HCT116 (cell line): ENCODE measurements at regions not wholly inside any gene's neighbourhood (a gene's known extent, or its start where the extent isn't known, plus 50 kb on each side); places are given as distances from the start of the nearest gene placed in this dataset.

ENCODE experiments used
- ATAC-seq: fragments of 200-7000 bp; cut with Tn5 transposase; 2 replicates; pipeline ENCODE4 v1.9.1; 2020; ENCODE audit warnings: mild to moderate bottlenecking, moderate library complexity
- BruUV-seq: library from RNA; stranded (reverse); fragments of 400-500 nt; replicated peaks from 2 replicates; lab custom pipeline; 2021; lab: Mats Ljungman, UMichigan
- CTCF ChIA-PET: fragments of 300-600 bp; sonication (Branson Sonifier 250); formaldehyde crosslinking; loops from one replicate; lab custom pipeline; 2021; ENCODE audit warnings: antibody characterized with exemption; lab: Charles Lee
- POLR2A ChIA-PET: fragments of 300-600, 350-600 bp; sonication (Branson Sonifier 250); formaldehyde crosslinking; loops from one replicate; lab custom pipeline; 2021; ENCODE audit warnings: antibody characterized with exemption; lab: Charles Lee
- RAD21 ChIA-PET, 2 experiments: fragments of 300-600 bp; sonication (Branson Sonifier 250); formaldehyde crosslinking; loops; one replicate each; lab custom pipeline; 2023; ENCODE audit warnings: low total read pairs in 2 of 2; ENCODE audit not compliant: uncharacterized antibody in 2 of 2, unreplicated experiment in 2 of 2, low non-redundant PET in 1 of 2; lab: Charles Lee
- DNase-seq: peaks from one replicate; pipeline ENCODE4 v3.0.0-alpha.2; 2010; ENCODE audit warnings: low read depth, low spot score
- H2AFZ ChIP-seq: fragments of 200-600 bp; shearing (Covaris generic), sonication (generic); 2 replicates; pipeline ENCODE4 v1.6.1; 2017; ENCODE audit warnings: low read depth, mixed run types, mixed read lengths, antibody characterized with exemption, low read length; ENCODE audit not compliant: poor library complexity, severe bottlenecking
- H3K27ac ChIP-seq: 2 replicates; pipeline ENCODE4 v1.5.1; 2012; ENCODE audit warnings: low read depth, low read length
- H3K27me3 ChIP-seq: fragments of 200-600 bp; sonication (generic); 2 replicates; pipeline ENCODE4 v1.6.1; 2016; ENCODE audit warnings: mixed run types, low read length, mixed read lengths; ENCODE audit not compliant: insufficient read depth
- H3K36me3 ChIP-seq, 2 experiments: fragments of 200-500 bp in 1 of 2; fragments of 200-600 bp in 1 of 2; sonication (Bioruptor generic) in 1 of 2; sonication (generic) in 1 of 2; 2 replicates each; pipeline versions ENCODE4 v1.5.1 to v1.6.1; 2014 to 2016; ENCODE audit warnings: low read length in 2 of 2, inconsistent platforms in 1 of 2, mixed read lengths in 1 of 2, mixed run types in 1 of 2; ENCODE audit not compliant: insufficient read depth in 2 of 2, control insufficient read depth in 1 of 2
- H3K4me1 ChIP-seq, 2 experiments: fragments of 200-600 bp in 1 of 2; sonication (generic) in 1 of 2; 2 replicates each; pipeline versions ENCODE4 v1.5.1 to v1.6.1; 2012 to 2017; ENCODE audit warnings: low read length in 2 of 2, inconsistent platforms in 1 of 2, mild to moderate bottlenecking in 1 of 2, mixed read lengths in 1 of 2, mixed run types in 1 of 2, moderate library complexity in 1 of 2; ENCODE audit not compliant: insufficient read depth in 2 of 2, control insufficient read depth in 1 of 2
- H3K4me2 ChIP-seq: fragments of 200-600 bp; sonication (generic); 2 replicates; pipeline ENCODE4 v1.6.1; 2017; ENCODE audit warnings: mixed run types, low read length, mixed read lengths
- H3K4me3 ChIP-seq, 2 experiments: fragments of 200-600 bp in 1 of 2; sonication (generic) in 1 of 2; replicated peaks in 1 of 2; 2 replicates each; pipeline ENCODE4 v1.5.1; 2011 to 2016; ENCODE audit warnings: low read length in 2 of 2, control low read depth in 1 of 2, low read depth in 1 of 2, mild to moderate bottlenecking in 1 of 2, mixed read lengths in 1 of 2, mixed run types in 1 of 2
- H3K79me2 ChIP-seq: fragments of 200-600 bp; sonication (generic); 2 replicates; pipeline ENCODE4 v1.6.1; 2017; ENCODE audit warnings: mild to moderate bottlenecking, mixed run types, low read length, moderate library complexity, mixed read lengths; ENCODE audit not compliant: insufficient read depth
- H3K9ac ChIP-seq: fragments of 200-600 bp; sonication (generic); 2 replicates; pipeline ENCODE4 v1.6.1; 2016; ENCODE audit warnings: low read length, mixed read lengths
- H3K9me2 ChIP-seq: fragments of 200-600 bp; sonication (generic), shearing (Covaris generic); 2 replicates; pipeline ENCODE4 v1.6.1; 2017; ENCODE audit warnings: mixed run types, mild to moderate bottlenecking, moderate library complexity; ENCODE audit not compliant: insufficient read depth
- H3K9me3 ChIP-seq, 2 experiments: fragments of 200-500 bp in 1 of 2; fragments of 200-600 bp in 1 of 2; sonication (Bioruptor generic) in 1 of 2; sonication (generic) in 1 of 2; 2 replicates each; pipeline ENCODE4 v1.6.1; 2014 to 2017; ENCODE audit warnings: low read length in 2 of 2, mixed read lengths in 2 of 2, inconsistent platforms in 1 of 2, low read depth in 1 of 2, mild to moderate bottlenecking in 1 of 2, mixed run types in 1 of 2, moderate library complexity in 1 of 2; ENCODE audit not compliant: control insufficient read depth in 1 of 2, insufficient read depth in 1 of 2
- H4K20me1 ChIP-seq: fragments of 200-600 bp; sonication (generic), shearing (Covaris generic); 2 replicates; pipeline ENCODE4 v1.6.1; 2017; ENCODE audit warnings: mixed run types, mild to moderate bottlenecking, moderate library complexity; ENCODE audit not compliant: insufficient read depth
- CBX3 ChIP-seq: IDR thresholded peaks from 2 replicates; pipeline ENCODE4 v1.6.1; 2012; ENCODE audit warnings: low read depth
- CEBPB ChIP-seq: IDR thresholded peaks from 2 replicates; pipeline ENCODE4 v1.6.1; 2012; ENCODE audit warnings: low read depth
- EGR1 ChIP-seq: IDR thresholded peaks from 2 replicates; pipeline ENCODE4 v1.6.1; 2012; ENCODE audit warnings: low read depth
- ELF1 ChIP-seq: IDR thresholded peaks from 2 replicates; pipeline ENCODE4 v1.6.1; 2012; ENCODE audit warnings: low read depth, borderline replicate concordance
- EZH2 ChIP-seq: fragments of 200-600 bp; sonication (generic); IDR thresholded peaks from 2 replicates; pipeline ENCODE4 v1.6.1; 2017; ENCODE audit warnings: antibody characterized with exemption, mixed run types
- EZH2phosphoT487 ChIP-seq: fragments of 200-600 bp; IDR thresholded peaks from 2 replicates; pipeline ENCODE4 v1.6.1; 2018; ENCODE audit warnings: antibody characterized with exemption, borderline replicate concordance
- FOSL1 ChIP-seq: IDR thresholded peaks from 2 replicates; pipeline ENCODE4 v1.6.1; 2012; ENCODE audit warnings: low read depth
- POLR2A ChIP-seq: IDR thresholded peaks from 2 replicates; pipeline ENCODE4 v1.7.0; 2011; ENCODE audit warnings: borderline replicate concordance; ENCODE audit not compliant: insufficient read depth, insufficient read length; ENCODE audit errors: extremely low read depth
- RAD21 ChIP-seq: IDR thresholded peaks from 2 replicates; pipeline ENCODE4 v1.6.1; 2012; ENCODE audit warnings: low read depth, mild to moderate bottlenecking
- SP1 ChIP-seq: IDR thresholded peaks from 2 replicates; pipeline ENCODE4 v1.6.1; 2012; ENCODE audit warnings: low read depth
- SRF ChIP-seq: IDR thresholded peaks from 2 replicates; pipeline ENCODE4 v1.6.1; 2012; ENCODE audit warnings: low read depth
- TCF7L2 ChIP-seq: IDR thresholded peaks from 2 replicates; pipeline ENCODE4 v1.7.0; 2011; ENCODE audit warnings: borderline replicate concordance, inconsistent platforms; ENCODE audit not compliant: insufficient read depth, insufficient read length; ENCODE audit errors: extremely low read depth
- intact Hi-C: fragments of 100-400 bp; cut with micrococcal nuclease; formaldehyde crosslinking; loops from 2 replicates; pipeline ENCODE4 v1.10.0; 2022
- TF ChIP-seq, protein P1 (sequence below): IDR thresholded peaks from 2 replicates; pipeline ENCODE4 v1.6.1; 2012
- TF ChIP-seq, protein P2 (sequence below): IDR thresholded peaks from 2 replicates; pipeline ENCODE4 v1.6.1; 2012
- TF ChIP-seq, protein P3 (sequence below): IDR thresholded peaks from 2 replicates; pipeline ENCODE4 v1.6.1; 2012; ENCODE audit warnings: low read depth
- TF ChIP-seq, protein P4 (sequence below): IDR thresholded peaks from 2 replicates; pipeline ENCODE4 v1.6.1; 2011; ENCODE audit warnings: mild to moderate bottlenecking, low read length, moderate library complexity; ENCODE audit not compliant: insufficient replicate concordance; ENCODE audit errors: extremely low read depth

DNA sequence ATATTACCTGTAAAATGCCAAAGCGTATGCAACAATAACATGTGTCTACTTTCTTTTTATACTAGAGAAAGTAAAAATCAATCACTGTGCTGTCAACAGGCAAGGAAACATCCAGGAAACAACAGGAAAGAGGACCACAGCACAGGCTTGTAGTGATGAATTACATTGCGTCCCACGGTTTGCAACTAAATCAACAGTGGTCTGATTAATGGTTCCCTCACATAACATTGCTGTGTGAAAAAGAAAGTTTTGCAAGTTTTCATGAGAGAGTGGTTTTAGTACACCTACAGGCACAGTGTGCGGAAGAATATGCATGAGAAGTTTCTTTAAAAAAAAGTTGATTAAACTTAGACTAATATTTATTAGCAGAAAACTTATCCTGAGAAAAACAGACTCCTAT lies 329.5 kb upstream of the HSF2 start:
- Histone ChIP-seq H3K9me3 (no peaks in the 10 kb centered on the region), H3K27ac (no peak overlapping the region), H3K79me2 (no peaks in the 10 kb centered on the region), H3K4me3 (no peak overlapping the region), H3K4me1 (no peaks in the 10 kb centered on the region), H3K36me3 (no peaks in the 10 kb centered on the region), H4K20me1 (no peaks in the 10 kb centered on the region), H3K9ac (no peak overlapping the region), H3K27me3 (no peaks in the 10 kb centered on the region), H2AFZ (no peak overlapping the region), H3K4me2 (no peak overlapping the region), H3K9me2 (no peaks in the 10 kb centered on the region)
- ATAC-seq (no peak), DNase-seq (no peak)
- TF ChIP-seq, protein P1, sequence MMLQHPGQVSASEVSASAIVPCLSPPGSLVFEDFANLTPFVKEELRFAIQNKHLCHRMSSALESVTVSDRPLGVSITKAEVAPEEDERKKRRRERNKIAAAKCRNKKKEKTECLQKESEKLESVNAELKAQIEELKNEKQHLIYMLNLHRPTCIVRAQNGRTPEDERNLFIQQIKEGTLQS: no peak
- TF ChIP-seq ELF1: no peak
- TF ChIP-seq, protein P2, sequence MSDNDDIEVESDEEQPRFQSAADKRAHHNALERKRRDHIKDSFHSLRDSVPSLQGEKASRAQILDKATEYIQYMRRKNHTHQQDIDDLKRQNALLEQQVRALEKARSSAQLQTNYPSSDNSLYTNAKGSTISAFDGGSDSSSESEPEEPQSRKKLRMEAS: no peak
- TF ChIP-seq POLR2A: no peak
- TF ChIP-seq CBX3: no peak
- no peak for TF ChIP-seq EGR1
- no peak for TF ChIP-seq SRF
- ChIA-PET CTCF (no interaction called here), POLR2A (no interaction called here), RAD21 (no interaction called here)
- BruUV-seq: no TSS peak
- intact Hi-C loops: no loop called here

DNA sequence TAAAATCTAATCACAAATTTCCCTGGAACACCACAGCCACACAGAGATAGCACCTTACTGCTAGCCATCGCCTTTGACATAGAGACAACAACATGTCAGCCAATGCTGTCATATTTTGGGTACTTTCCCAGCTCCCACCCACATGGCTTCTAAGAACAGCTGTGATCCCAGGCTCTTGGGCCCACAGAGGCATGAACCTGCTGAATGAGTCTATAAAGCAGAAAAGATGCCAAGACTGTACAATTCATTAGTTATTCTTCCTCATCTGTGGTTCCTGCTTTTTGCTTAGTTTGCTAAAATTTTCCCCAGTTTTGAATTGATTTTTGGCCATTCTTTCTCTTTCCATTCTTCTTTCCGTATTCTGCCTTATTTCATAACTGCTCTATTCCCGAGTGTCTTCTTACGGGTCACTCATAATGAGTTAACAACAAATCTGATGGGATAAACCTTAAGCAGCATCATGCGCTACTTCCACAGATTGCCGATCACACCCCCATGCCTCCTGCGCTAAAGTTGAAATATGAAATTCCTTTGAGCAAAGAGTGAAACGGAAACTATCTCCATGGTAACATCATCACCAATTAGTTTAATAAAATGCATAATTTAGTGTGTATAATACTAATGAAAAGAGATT lies 327.3 kb upstream of the HSF2 start:
- Histone ChIP-seq H3K79me2 (no peaks in the 10 kb centered on the region), H3K4me3 (no peak overlapping the region), H4K20me1 (no peaks in the 10 kb centered on the region), H3K4me2 (no peak overlapping the region), H3K9me3 (no peaks in the 10 kb centered on the region), H3K27ac (no peak overlapping the region), H2AFZ (no peak overlapping the region), H3K4me1 (no peaks in the 10 kb centered on the region), H3K27me3 (no peaks in the 10 kb centered on the region), H3K9ac (no peak overlapping the region), H3K9me2 (no peaks in the 10 kb centered on the region), H3K36me3 (no peaks in the 10 kb centered on the region)
- no peak for DNase-seq
- ChIA-PET POLR2A (no interaction called here), RAD21 (no interaction called here), CTCF (no interaction called here)
- no peak for ATAC-seq
- no TSS peak for BruUV-seq
- intact Hi-C loops: no loop called here
- TF ChIP-seq SP1 (no peak), CEBPB (no peak), TCF7L2 (no peak), ELF1 (no peak), FOSL1 (no peak), EZH2 (no peak), RAD21 (no peak), EZH2phosphoT487 (no peak)
- TF ChIP-seq, protein P3, sequence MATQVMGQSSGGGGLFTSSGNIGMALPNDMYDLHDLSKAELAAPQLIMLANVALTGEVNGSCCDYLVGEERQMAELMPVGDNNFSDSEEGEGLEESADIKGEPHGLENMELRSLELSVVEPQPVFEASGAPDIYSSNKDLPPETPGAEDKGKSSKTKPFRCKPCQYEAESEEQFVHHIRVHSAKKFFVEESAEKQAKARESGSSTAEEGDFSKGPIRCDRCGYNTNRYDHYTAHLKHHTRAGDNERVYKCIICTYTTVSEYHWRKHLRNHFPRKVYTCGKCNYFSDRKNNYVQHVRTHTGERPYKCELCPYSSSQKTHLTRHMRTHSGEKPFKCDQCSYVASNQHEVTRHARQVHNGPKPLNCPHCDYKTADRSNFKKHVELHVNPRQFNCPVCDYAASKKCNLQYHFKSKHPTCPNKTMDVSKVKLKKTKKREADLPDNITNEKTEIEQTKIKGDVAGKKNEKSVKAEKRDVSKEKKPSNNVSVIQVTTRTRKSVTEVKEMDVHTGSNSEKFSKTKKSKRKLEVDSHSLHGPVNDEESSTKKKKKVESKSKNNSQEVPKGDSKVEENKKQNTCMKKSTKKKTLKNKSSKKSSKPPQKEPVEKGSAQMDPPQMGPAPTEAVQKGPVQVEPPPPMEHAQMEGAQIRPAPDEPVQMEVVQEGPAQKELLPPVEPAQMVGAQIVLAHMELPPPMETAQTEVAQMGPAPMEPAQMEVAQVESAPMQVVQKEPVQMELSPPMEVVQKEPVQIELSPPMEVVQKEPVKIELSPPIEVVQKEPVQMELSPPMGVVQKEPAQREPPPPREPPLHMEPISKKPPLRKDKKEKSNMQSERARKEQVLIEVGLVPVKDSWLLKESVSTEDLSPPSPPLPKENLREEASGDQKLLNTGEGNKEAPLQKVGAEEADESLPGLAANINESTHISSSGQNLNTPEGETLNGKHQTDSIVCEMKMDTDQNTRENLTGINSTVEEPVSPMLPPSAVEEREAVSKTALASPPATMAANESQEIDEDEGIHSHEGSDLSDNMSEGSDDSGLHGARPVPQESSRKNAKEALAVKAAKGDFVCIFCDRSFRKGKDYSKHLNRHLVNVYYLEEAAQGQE: no peak
- TF ChIP-seq, protein P4, sequence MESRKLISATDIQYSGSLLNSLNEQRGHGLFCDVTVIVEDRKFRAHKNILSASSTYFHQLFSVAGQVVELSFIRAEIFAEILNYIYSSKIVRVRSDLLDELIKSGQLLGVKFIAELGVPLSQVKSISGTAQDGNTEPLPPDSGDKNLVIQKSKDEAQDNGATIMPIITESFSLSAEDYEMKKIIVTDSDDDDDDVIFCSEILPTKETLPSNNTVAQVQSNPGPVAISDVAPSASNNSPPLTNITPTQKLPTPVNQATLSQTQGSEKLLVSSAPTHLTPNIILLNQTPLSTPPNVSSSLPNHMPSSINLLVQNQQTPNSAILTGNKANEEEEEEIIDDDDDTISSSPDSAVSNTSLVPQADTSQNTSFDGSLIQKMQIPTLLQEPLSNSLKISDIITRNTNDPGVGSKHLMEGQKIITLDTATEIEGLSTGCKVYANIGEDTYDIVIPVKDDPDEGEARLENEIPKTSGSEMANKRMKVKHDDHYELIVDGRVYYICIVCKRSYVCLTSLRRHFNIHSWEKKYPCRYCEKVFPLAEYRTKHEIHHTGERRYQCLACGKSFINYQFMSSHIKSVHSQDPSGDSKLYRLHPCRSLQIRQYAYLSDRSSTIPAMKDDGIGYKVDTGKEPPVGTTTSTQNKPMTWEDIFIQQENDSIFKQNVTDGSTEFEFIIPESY: no peak
